Kidney (tissue), 13 donors: ENCODE measurements at regions not wholly inside any gene's neighbourhood (a gene's known extent, or its start where the extent isn't known, plus 50 kb on each side); places are given as distances from the start of the nearest gene placed in this dataset.

ENCODE experiments used
- DNase-seq, 5 donors: peaks; one replicate each; pipeline ENCODE4 v3.0.0-alpha.2; 2013 to 2020
- FAIRE-seq: peaks from 2 replicates; lab custom pipeline; 2012; peaks lifted over from hg19 to GRCh38; lab: Jason Lieb, UNC
- H3K27ac ChIP-seq, 2 donors: one replicate each; pipeline ENCODE4 v1.7.0; 2013; ENCODE audit warnings: low read depth in 2 of 2, low read length in 2 of 2, inconsistent platforms in 1 of 2
- H3K27me3 ChIP-seq: one replicate; pipeline ENCODE4 v1.7.1; 2013; ENCODE audit warnings: low read length, inconsistent platforms; ENCODE audit not compliant: control insufficient read depth, insufficient read depth
- H3K36me3 ChIP-seq, 3 donors: one replicate each; pipeline versions ENCODE4 v1.7.0 to v1.7.1; 2013; ENCODE audit warnings: low read length in 3 of 3, control low read depth in 1 of 3, inconsistent platforms in 1 of 3; ENCODE audit not compliant: insufficient read depth in 3 of 3, control insufficient read depth in 2 of 3
- H3K4me1 ChIP-seq, 3 donors: one replicate each; pipeline versions ENCODE4 v1.7.0 to v1.7.1; 2013; ENCODE audit warnings: low read length in 3 of 3, inconsistent platforms in 1 of 3, low read depth in 1 of 3; ENCODE audit not compliant: control insufficient read depth in 2 of 3, insufficient read depth in 2 of 3
- H3K4me3 ChIP-seq, 3 donors: one replicate each; pipeline versions ENCODE4 v1.7.0 to v1.8.1; 2013; ENCODE audit warnings: low read length in 3 of 3, control low read depth in 1 of 3, inconsistent platforms in 1 of 3
- H3K9ac ChIP-seq, 3 donors: one replicate each; pipeline versions ENCODE4 v1.7.0 to v1.7.1; 2013; ENCODE audit warnings: low read length in 3 of 3, control low read depth in 1 of 3, inconsistent platforms in 1 of 3
- H3K9me3 ChIP-seq, 3 donors: one replicate each; pipeline versions ENCODE4 v1.7.0 to v1.7.1; 2013; ENCODE audit warnings: low read length in 3 of 3, control low read depth in 1 of 3, inconsistent platforms in 1 of 3; ENCODE audit not compliant: control insufficient read depth in 2 of 3, insufficient read depth in 1 of 3
- intact Hi-C: fragments of 100-400 bp; cut with DNase I; formaldehyde crosslinking; loops from one replicate; pipeline ENCODE4 v1.11.1; 2022
- TF ChIP-seq, protein P1 (sequence below): IDR thresholded peaks from 3 replicates; pipeline ENCODE4 v1.5.1; 2012; ENCODE audit warnings: mild to moderate bottlenecking, moderate library complexity, borderline replicate concordance; ENCODE audit not compliant: insufficient read depth; ENCODE audit errors: extremely low read depth
- donor health status: control.
- donor health status: control.
- donor health status: control.
- donor health status: control.
- donor health status: control.
- donor health status: DM: yes; HTN: yes; CAD: no.
- donor health status: Normal renal cell carcinoma (clear cell type).

GRCh38 chr4:162234595-162234994 is 70.8 kb upstream of the FSTL5 start:
- TF ChIP-seq, protein P1, sequence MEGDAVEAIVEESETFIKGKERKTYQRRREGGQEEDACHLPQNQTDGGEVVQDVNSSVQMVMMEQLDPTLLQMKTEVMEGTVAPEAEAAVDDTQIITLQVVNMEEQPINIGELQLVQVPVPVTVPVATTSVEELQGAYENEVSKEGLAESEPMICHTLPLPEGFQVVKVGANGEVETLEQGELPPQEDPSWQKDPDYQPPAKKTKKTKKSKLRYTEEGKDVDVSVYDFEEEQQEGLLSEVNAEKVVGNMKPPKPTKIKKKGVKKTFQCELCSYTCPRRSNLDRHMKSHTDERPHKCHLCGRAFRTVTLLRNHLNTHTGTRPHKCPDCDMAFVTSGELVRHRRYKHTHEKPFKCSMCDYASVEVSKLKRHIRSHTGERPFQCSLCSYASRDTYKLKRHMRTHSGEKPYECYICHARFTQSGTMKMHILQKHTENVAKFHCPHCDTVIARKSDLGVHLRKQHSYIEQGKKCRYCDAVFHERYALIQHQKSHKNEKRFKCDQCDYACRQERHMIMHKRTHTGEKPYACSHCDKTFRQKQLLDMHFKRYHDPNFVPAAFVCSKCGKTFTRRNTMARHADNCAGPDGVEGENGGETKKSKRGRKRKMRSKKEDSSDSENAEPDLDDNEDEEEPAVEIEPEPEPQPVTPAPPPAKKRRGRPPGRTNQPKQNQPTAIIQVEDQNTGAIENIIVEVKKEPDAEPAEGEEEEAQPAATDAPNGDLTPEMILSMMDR = no peak
- no peaks in the 10 kb centered on the region for H3K27me3 ChIP-seq
- DNase-seq (no peak), FAIRE-seq (no peak)
- no peak overlapping the region for H3K27ac ChIP-seq
- H3K4me3 ChIP-seq = no peak overlapping the region
- H3K9ac ChIP-seq = no peak overlapping the region
- H3K9me3 ChIP-seq = peaks cover 0 to 2% (median 0%) of the 10 kb centered on the region in 3 donors
- intact Hi-C loops = no loop called here
- H3K36me3 ChIP-seq = no peaks in the 10 kb centered on the region
- no peaks in the 10 kb centered on the region for H3K4me1 ChIP-seq

GRCh38 chr4:162232349-162232748 is 68.5 kb upstream of the FSTL5 start:
- H3K4me1 ChIP-seq = no peaks in the 10 kb centered on the region
- intact Hi-C loops = no loop called here
- H3K36me3 ChIP-seq = no peaks in the 10 kb centered on the region
- no peak for DNase-seq
- no peaks in the 10 kb centered on the region for H3K27me3 ChIP-seq
- no peak overlapping the region for H3K27ac ChIP-seq
- FAIRE-seq = no peak
- no peak overlapping the region for H3K9ac ChIP-seq
- H3K4me3 ChIP-seq = no peak overlapping the region
- TF ChIP-seq, protein P1 = no peak
- peaks cover 0 to 2% (median 0%) of the 10 kb centered on the region in 3 donors for H3K9me3 ChIP-seq

GRCh38 chr4:162229670-162230069 is 65.9 kb upstream of the FSTL5 start:
- intact Hi-C loops = no loop called here
- FAIRE-seq = no peak
- no peak overlapping the region for H3K27ac ChIP-seq
- no peak for DNase-seq
- H3K27me3 ChIP-seq = no peaks in the 10 kb centered on the region
- TF ChIP-seq, protein P1 = no peak
- no peak overlapping the region for H3K4me3 ChIP-seq
- H3K9me3 ChIP-seq = peaks cover 0 to 2% (median 0%) of the 10 kb centered on the region in 3 donors
- no peaks in the 10 kb centered on the region for H3K36me3 ChIP-seq
- H3K9ac ChIP-seq = no peak overlapping the region
- H3K4me1 ChIP-seq = no peaks in the 10 kb centered on the region

DNA sequence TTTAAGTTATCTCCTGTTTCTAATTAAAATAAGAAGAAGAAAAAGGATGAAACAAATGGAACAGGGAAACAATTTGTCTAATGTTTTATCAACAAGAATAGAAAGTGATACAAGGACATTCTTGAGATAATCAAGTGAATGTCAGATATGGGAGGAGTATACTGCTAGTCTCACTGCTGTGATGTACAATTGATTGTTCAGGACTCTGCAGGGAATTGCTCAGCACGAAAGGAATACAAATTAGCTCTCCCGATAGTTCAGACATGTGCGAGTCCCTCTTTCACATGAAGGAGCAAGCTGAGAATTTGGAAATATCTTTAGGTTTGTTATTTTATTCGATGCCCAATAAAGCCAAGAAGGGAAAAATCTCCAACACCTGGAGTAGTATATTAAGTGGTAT is 57.3 kb upstream of the FSTL5 start:
- TF ChIP-seq, protein P1 = no peak
- FAIRE-seq (no peak), DNase-seq (no peak)
- H3K9me3 ChIP-seq = no peaks in the 10 kb centered on the region
- no peak overlapping the region for H3K27ac ChIP-seq
- no peak overlapping the region for H3K9ac ChIP-seq
- no peaks in the 10 kb centered on the region for H3K36me3 ChIP-seq
- intact Hi-C loops = no loop called here
- no peaks in the 10 kb centered on the region for H3K4me1 ChIP-seq
- H3K4me3 ChIP-seq = no peak overlapping the region
- H3K27me3 ChIP-seq = no peaks in the 10 kb centered on the region
